ENCODE measurements at regions not wholly inside any gene's neighbourhood (a gene's known extent, or its start where the extent isn't known, plus 50 kb on each side); places are given as distances from the start of the nearest gene placed in this dataset.

- TF ChIP-seq POLR2AphosphoS5 (IDR thresholded peaks at IDR 0.05; ENCODE audit: low read depth, low read length) (no peak), FOSL2 (IDR thresholded peaks at IDR 0.05; ENCODE audit: borderline replicate concordance, low read depth) (no peak), ELF1 (IDR thresholded peaks at IDR 0.05) (no peak), USF1 (IDR thresholded peaks at IDR 0.05; ENCODE audit: borderline replicate concordance, low read depth) (no peak), IRF3 (IDR thresholded peaks at IDR 0.05; ENCODE audit: low read depth, low read length) (no peak), EP300 (IDR thresholded peaks at IDR 0.05; ENCODE audit: borderline replicate concordance in 1 of 2, low read depth in 1 of 2, low read length in 1 of 2) (no peak), JUND (IDR thresholded peaks at IDR 0.05) (no peak), MEF2A (IDR thresholded peaks at IDR 0.05; ENCODE audit: borderline replicate concordance, low read depth) (no peak), YY1 (IDR thresholded peaks at IDR 0.05; ENCODE audit: low read depth) (no peak)
Observed at GRCh38 chr10:125505648-125506047, 177.3 kb downstream of the TEX36 start (continued).

GRCh38 chr10:125502276-125502675, 180.7 kb downstream of the TEX36 start:
- TF ChIP-seq ELF1 (IDR thresholded peaks at IDR 0.05), result no peak
- TF ChIP-seq EP300 (IDR thresholded peaks at IDR 0.05; ENCODE audit: borderline replicate concordance in 1 of 2, low read depth in 1 of 2, low read length in 1 of 2), result no peak
- TF ChIP-seq JUND (IDR thresholded peaks at IDR 0.05), result no peak
- TF ChIP-seq FOXJ3 (CRISPR knock-in tag; IDR thresholded peaks at IDR 0.05), result no peak
- no peak for TF ChIP-seq RFX5 (IDR thresholded peaks at IDR 0.05; ENCODE audit: low read length)
- no peak for TF ChIP-seq NFIC (IDR thresholded peaks at IDR 0.05; ENCODE audit: borderline replicate concordance)
- no peak for TF ChIP-seq TEAD4 (IDR thresholded peaks at IDR 0.05; ENCODE audit: borderline replicate concordance, insufficient read depth)
- no peak for TF ChIP-seq POLR2AphosphoS5 (IDR thresholded peaks at IDR 0.05; ENCODE audit: low read depth, low read length)
- no peak for TF ChIP-seq IRF3 (IDR thresholded peaks at IDR 0.05; ENCODE audit: low read depth, low read length)
- TF ChIP-seq YY1 (IDR thresholded peaks at IDR 0.05; ENCODE audit: low read depth), result no peak
- TF ChIP-seq FOXM1 (IDR thresholded peaks at IDR 0.05; ENCODE audit: low read depth), result no peak
- TF ChIP-seq CTCF (IDR thresholded peaks at IDR 0.05), result no peak

More at GRCh38 chr10:125502276-125502675, 180.7 kb downstream of the TEX36 start:
- no peak for DNase-seq
- H3K4me3 ChIP-seq (ENCODE audit: low read depth in 2 of 2, low read length in 1 of 2), result no peak overlapping the region
- no peak overlapping the region for H3K27ac ChIP-seq (ENCODE audit: low read depth in 2 of 2, low read length in 1 of 2)
- no peaks in the 10 kb centered on the region for H3K9me3 ChIP-seq
- ChIA-PET POLR2A (no interaction called here), CTCF (interaction anchor here (1.6 kb wide), 1 partner anchor 20 kb away, joined by 3 read pairs; no protein-coding TSS in a partner anchor)
- no peaks in the 10 kb centered on the region for H3F3A ChIP-seq (replicated peaks; ENCODE audit: insufficient read depth)
- WGBS (ENCODE audit: low lambda C conversion rate), result 36% methylated on average over 8 of the region's 8 CpGs
- H3K79me2 ChIP-seq (ENCODE audit: insufficient read depth), result no peaks in the 10 kb centered on the region
- H4K20me1 ChIP-seq (ENCODE audit: insufficient read depth), result no peaks in the 10 kb centered on the region
- H3K4me2 ChIP-seq, result no peak overlapping the region
- H2AFZ ChIP-seq (ENCODE audit: low read depth), result no peak overlapping the region
- no peaks in the 10 kb centered on the region for H3K27me3 ChIP-seq (ENCODE audit: insufficient read depth)
- H3K4me1 ChIP-seq (ENCODE audit: control insufficient read depth in 1 of 2, insufficient read depth in 2 of 2, low read depth in 1 of 2, low read length in 1 of 2), result no peaks in the 10 kb centered on the region
- H3K36me3 ChIP-seq (replicated peaks in 1 of 2; ENCODE audit: control insufficient read depth in 1 of 2, insufficient read depth in 2 of 2, low read length in 1 of 2), result no peaks in the 10 kb centered on the region
- H3K9ac ChIP-seq, result no peak overlapping the region
- no peaks in the 10 kb centered on the region for H3K9me2 ChIP-seq

All from SK-N-SH (cell line).